HG03432 (cell line): ENCODE measurements at regions not wholly inside any gene's neighbourhood (a gene's known extent, or its start where the extent isn't known, plus 50 kb on each side); places are given as distances from the start of the nearest gene placed in this dataset.

Source experiments
- ATAC-seq: cut with Tn5 transposase; IDR thresholded peaks from one replicate; pipeline ENCODE4 v1.9.1; 2021; ENCODE audit warnings: mild to moderate bottlenecking, moderate library complexity; ENCODE audit not compliant: unreplicated experiment

GRCh38 chr11:95494856-95495255 is 263.9 kb upstream of the SESN3 start:
- no peak for ATAC-seq

- ATAC-seq, result no peak
These were observed 263.2 kb upstream of the SESN3 start for GRCh38 chr11:95494167-95494566.

DNA sequence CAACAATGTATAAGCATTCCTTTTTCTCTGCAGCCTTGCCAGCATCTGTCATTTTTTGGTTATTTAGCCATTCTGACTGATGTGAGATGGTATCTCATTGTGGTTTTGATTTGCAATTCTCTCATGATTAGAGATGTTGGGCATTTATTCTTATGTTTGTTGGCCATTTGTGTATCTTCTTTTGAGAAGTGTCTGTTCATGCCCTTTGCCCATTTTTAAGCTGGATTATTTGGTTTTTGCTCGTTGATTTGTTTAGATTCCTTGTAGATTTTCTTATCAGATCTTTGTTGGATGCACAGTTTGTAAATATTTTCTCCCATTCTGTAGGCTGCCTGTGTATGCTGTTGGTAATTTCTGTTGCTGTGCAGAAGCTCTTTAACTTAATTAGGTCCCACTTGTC is 259.6 kb upstream of the SESN3 start:
- ATAC-seq, result no peak

DNA sequence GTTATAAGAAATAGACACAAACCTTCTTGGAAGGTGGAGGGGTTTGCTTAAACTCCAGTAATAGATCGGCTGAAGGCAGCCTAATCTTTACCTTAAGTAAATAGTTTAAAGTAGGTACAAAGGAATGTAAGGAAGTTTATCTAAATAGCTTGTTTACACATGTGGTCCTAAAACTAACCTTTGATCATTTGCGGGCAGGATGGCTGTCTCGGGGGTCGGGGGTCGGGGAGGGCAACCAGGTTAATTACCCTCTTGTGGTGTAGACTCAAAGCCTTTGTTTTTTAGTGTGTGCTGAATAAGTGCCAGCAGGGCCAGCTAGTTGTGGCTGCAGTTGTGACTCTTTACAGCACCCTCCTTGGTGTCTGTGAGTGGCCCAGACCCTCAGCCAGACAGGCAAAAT is 256.9 kb upstream of the SESN3 start:
- ATAC-seq, result no peak

DNA sequence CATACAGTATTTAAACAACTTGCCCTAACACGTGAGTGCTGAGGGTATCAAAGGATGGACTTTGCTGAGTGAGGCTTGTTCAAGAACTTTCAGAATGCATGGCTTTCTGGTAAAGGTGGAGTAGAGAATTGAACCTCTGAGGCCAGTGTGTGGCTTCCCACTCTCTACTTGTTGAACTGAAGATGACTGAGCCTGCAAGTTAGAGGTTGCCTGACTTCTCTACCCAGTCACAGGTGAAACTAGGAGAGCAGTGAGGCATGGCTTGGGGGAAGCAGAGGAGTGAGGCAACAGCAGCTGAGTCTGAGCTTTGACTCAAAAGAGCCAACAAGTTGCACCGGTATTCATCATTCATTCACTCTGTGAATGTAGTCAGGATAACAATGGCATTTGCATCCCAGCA is 256.4 kb upstream of the SESN3 start:
- peak; percentile 100 for ATAC-seq

DNA sequence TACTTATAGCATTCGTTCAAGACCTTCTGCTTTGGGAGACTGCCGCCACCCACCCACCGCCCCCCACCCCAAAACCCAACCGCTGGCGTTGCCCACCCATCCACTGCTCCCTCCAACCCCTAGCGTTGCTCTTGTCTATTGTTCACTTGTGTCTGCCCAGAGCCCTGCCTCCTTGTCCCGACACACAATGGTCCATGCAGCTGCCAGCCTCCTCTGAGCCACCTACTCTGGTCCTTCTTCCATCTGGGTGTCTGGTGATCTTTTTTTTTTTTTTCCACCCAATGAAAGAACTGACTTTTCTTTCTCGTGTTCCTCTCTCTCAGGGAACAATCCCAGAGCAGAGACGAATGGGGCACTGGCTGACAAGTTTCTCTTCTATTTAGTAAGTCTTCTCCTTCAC is 256.0 kb upstream of the SESN3 start:
- ATAC-seq, result no peak

GRCh38 chr11:95486466-95486865 is 255.5 kb upstream of the SESN3 start:
- no peak for ATAC-seq

DNA sequence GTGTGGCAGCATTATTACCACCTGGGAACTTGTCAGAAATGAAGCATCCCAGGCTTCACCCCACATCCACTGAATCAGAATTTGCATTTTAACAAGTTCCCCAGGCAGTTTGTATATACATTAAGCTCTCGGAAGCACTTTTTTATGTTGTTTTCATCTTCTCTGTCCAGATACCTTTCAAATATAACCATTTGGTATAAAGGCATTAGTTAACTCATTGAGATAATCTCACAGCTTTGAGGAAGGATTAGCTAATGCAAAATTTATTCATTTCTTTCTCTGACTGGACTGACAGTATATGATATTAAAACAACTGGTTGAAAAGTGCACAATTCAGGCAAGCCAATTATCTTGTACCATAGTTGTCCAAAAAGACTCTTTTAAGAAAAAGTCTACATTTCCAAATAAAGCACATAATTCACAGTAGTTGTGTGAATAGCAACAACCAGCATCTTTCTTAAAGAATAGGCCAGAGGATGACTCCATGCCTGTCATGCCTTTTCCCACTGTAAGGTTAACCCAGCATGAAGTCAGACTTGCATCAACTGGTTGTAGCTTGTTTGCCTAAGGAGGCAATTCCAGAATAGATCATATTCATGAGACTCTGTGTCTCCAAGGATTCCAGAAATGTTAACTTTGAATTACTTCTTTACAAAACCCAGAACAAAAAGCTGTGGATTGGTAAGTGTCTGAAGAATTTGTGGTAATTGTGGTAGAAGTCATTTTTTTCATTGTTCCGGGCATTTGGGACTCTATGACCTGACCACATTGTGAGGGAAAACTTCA is 254.3 kb upstream of the SESN3 start:
- ATAC-seq, result no peak

GRCh38 chr11:95483339-95483738 is 252.3 kb upstream of the SESN3 start:
- ATAC-seq, result no peak

GRCh38 chr11:95478003-95478402 is 247.0 kb upstream of the SESN3 start:
- ATAC-seq, result no peak

- no peak for ATAC-seq
These were observed 238.3 kb upstream of the SESN3 start for GRCh38 chr11:95469258-95469657.

- no peak for ATAC-seq
These were observed 235.4 kb upstream of the SESN3 start for GRCh38 chr11:95466416-95466815.

GRCh38 chr11:95465887-95466286 is 234.9 kb upstream of the SESN3 start:
- ATAC-seq, result no peak

- ATAC-seq, result no peak
These were observed 230.9 kb upstream of the SESN3 start for GRCh38 chr11:95461858-95462257.

DNA sequence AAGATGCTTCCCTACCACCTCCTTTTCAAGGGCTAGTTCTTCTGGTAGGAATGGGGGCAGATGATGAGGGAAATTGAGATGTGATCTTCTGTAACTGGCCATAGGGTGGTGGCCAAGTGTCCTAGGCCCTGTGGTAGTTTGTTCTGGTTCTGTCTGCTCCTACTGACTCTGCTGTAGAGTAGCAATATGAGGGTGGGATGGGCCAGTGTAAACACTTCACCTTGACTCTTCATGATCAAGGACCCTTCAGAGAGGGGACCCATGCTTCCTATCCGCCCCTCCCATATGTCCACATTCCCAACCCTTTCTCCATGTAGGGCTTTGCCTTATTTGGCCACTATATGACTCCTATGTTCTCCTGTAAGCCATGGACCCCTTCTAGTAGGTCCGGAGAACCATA is 230.3 kb upstream of the SESN3 start:
- ATAC-seq, result no peak

- no peak for ATAC-seq
These were observed 228.5 kb upstream of the SESN3 start for GRCh38 chr11:95459291-95460042.

DNA sequence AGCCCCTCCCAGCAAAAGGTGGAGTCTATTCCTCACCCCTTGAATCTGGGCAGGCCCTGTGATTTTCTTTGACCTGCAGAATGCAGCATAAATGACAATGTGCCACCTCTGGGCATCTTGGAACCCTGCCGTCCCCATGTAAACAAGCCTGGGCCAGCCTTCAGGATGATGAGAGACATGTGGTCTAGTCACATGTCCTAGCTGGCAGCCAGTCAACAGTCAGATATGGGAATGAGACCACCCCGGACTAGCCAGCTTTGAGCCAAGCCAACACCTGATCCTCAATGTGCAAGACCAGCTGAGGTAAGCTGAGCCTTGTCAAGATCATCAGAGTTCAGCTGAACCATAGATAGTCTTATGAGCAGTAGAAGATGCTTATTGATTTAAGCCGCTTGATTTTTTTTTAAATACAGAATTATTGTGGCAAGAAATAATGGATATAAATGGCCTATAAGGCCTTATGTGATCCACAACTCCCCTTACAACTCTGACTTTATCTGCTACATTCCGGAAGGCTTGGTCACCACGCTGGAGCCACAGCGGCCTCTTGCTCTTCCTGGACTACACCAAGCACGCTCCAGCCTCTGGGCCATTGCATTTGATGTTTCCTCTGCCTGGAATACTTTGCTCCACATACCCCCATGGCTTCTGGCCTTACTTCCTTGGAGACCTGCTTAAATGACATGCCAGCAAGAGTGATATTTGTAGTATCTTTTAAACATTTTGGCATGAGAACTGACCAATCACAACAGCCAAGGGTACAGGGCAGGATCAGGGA is 225.9 kb upstream of the SESN3 start:
- no peak for ATAC-seq

- ATAC-seq, result peak; percentile 75
These were observed 224.4 kb upstream of the SESN3 start for GRCh38 chr11:95455228-95455970.

GRCh38 chr11:95453616-95454171 is 222.7 kb upstream of the SESN3 start:
- ATAC-seq, result no peak

DNA sequence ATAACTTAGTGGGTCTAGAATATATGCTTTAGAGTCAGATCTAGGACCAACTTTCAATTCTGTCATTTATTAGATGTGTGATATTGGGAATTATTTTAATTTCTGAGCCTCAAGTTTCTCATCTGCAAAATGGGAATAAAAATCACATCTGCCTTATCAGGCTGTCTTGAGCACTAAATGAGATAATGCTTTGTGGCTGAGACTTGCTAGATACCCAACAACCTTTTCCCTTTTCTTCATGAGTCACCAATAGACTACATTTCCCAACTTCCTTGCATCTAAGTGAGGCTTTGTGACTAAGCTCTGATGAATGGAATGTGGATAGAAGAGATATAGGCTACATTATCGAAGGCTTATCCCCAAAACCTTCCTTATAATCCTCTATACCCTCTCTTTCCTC is 220.7 kb upstream of the SESN3 start:
- ATAC-seq, result no peak

- no peak for ATAC-seq
These were observed 220.3 kb upstream of the SESN3 start for GRCh38 chr11:95451261-95451660.
